HepG2 (cell line): ENCODE measurements at regions not wholly inside any gene's neighbourhood (a gene's known extent, or its start where the extent isn't known, plus 50 kb on each side); places are given as distances from the start of the nearest gene placed in this dataset.

Experiments
- CBX2 ChIP-seq, 2 experiments: fragments of 200-600 bp in 1 of 2; sonication (generic); formaldehyde crosslinking in 1 of 2; IDR thresholded peaks; 2 replicates each; pipeline versions ENCODE4 v1.7.0 to v1.8.1; 2018 to 2022; ENCODE audit warnings: low read depth in 2 of 2, low read length in 1 of 2, mild to moderate bottlenecking in 1 of 2, missing genetic modification reagents in 1 of 2
- ZBTB33 ChIP-seq: sonication (generic); formaldehyde crosslinking; IDR thresholded peaks from 2 replicates; pipeline ENCODE4 v1.4.0; 2020; ENCODE audit warnings: missing genetic modification reagents
- ZMYM2 ChIP-seq: sonication (generic); formaldehyde crosslinking; IDR thresholded peaks from 2 replicates; pipeline ENCODE4 v1.8.0; 2022; ENCODE audit warnings: mild to moderate bottlenecking, missing genetic modification reagents
- ZMYM3 ChIP-seq: sonication (generic); formaldehyde crosslinking; IDR thresholded peaks from 2 replicates; pipeline ENCODE4 v1.5.1; 2020; ENCODE audit warnings: mild to moderate bottlenecking, missing genetic modification reagents
- ZNF510 ChIP-seq: sonication (generic); formaldehyde crosslinking; IDR thresholded peaks from 2 replicates; pipeline ENCODE4 v1.4.0; 2020; ENCODE audit warnings: low read depth, mild to moderate bottlenecking, missing genetic modification reagents
- ZNF574 ChIP-seq: sonication (generic); formaldehyde crosslinking; IDR thresholded peaks from 2 replicates; pipeline ENCODE4 v1.4.0; 2020; ENCODE audit warnings: missing genetic modification reagents
- ZNF703 ChIP-seq: sonication (generic); formaldehyde crosslinking; IDR thresholded peaks from 2 replicates; pipeline ENCODE4 v1.5.1; 2020; ENCODE audit warnings: missing genetic modification reagents, mild to moderate bottlenecking, moderate library complexity, borderline replicate concordance
- TF ChIP-seq, protein P1 (sequence below): sonication (generic); formaldehyde crosslinking; IDR thresholded peaks from 2 replicates; pipeline ENCODE4 v1.5.0; 2020; ENCODE audit warnings: mild to moderate bottlenecking, missing genetic modification reagents, borderline replicate concordance
- TF ChIP-seq, protein P2 (sequence below): sonication (generic); formaldehyde crosslinking; IDR thresholded peaks from 2 replicates; pipeline ENCODE4 v1.4.0; 2020; ENCODE audit warnings: missing genetic modification reagents
- TF ChIP-seq, protein P3 (sequence below): sonication (generic); formaldehyde crosslinking; conservative IDR thresholded peaks from 2 replicates; pipeline ENCODE4 v1.4.0; 2020; ENCODE audit warnings: missing genetic modification reagents

DNA sequence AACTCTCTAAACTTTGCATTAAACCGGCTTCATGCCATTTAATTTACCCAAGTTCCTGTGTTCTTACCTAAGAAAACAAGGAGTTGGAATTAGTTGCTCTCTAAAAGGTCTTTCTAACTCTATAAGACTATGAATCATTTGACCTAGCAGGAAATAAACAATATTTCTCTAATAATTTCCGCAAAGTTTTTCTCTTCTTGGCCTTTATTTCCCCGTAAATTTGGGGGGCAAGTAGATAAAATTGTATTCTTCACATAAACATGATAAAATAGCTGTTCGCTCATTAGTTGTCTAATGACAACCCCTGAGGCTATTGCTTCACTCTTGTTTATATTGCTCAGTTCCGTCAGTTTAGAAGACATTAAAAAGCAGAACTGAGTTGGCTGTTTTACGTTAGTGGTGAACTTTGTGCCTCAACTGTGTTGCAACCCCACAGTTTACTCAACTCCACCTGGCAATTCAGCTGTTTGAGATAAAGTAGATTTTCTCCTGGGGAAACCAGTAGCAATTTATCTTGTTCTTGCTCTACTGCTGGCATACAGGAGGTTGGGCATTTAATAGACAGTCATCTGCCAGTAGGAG lies 74.7 kb downstream of the BTG1 start (continued):
- TF ChIP-seq, protein P1, sequence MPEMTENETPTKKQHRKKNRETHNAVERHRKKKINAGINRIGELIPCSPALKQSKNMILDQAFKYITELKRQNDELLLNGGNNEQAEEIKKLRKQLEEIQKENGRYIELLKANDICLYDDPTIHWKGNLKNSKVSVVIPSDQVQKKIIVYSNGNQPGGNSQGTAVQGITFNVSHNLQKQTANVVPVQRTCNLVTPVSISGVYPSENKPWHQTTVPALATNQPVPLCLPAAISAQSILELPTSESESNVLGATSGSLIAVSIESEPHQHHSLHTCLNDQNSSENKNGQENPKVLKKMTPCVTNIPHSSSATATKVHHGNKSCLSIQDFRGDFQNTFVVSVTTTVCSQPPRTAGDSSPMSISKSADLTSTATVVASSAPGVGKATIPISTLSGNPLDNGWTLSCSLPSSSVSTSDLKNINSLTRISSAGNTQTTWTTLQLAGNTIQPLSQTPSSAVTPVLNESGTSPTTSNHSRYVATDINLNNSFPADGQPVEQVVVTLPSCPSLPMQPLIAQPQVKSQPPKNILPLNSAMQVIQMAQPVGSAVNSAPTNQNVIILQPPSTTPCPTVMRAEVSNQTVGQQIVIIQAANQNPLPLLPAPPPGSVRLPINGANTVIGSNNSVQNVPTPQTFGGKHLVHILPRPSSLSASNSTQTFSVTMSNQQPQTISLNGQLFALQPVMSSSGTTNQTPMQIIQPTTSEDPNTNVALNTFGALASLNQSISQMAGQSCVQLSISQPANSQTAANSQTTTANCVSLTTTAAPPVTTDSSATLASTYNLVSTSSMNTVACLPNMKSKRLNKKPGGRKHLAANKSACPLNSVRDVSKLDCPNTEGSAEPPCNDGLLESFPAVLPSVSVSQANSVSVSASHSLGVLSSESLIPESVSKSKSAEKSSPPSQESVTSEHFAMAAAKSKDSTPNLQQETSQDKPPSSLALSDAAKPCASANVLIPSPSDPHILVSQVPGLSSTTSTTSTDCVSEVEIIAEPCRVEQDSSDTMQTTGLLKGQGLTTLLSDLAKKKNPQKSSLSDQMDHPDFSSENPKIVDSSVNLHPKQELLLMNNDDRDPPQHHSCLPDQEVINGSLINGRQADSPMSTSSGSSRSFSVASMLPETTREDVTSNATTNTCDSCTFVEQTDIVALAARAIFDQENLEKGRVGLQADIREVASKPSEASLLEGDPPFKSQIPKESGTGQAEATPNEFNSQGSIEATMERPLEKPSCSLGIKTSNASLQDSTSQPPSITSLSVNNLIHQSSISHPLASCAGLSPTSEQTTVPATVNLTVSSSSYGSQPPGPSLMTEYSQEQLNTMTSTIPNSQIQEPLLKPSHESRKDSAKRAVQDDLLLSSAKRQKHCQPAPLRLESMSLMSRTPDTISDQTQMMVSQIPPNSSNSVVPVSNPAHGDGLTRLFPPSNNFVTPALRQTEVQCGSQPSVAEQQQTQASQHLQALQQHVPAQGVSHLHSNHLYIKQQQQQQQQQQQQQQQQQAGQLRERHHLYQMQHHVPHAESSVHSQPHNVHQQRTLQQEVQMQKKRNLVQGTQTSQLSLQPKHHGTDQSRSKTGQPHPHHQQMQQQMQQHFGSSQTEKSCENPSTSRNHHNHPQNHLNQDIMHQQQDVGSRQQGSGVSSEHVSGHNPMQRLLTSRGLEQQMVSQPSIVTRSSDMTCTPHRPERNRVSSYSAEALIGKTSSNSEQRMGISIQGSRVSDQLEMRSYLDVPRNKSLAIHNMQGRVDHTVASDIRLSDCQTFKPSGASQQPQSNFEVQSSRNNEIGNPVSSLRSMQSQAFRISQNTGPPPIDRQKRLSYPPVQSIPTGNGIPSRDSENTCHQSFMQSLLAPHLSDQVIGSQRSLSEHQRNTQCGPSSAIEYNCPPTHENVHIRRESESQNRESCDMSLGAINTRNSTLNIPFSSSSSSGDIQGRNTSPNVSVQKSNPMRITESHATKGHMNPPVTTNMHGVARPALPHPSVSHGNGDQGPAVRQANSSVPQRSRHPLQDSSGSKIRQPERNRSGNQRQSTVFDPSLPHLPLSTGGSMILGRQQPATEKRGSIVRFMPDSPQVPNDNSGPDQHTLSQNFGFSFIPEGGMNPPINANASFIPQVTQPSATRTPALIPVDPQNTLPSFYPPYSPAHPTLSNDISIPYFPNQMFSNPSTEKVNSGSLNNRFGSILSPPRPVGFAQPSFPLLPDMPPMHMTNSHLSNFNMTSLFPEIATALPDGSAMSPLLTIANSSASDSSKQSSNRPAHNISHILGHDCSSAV (CRISPR knock-in tag) = no peak
- TF ChIP-seq, protein P2, sequence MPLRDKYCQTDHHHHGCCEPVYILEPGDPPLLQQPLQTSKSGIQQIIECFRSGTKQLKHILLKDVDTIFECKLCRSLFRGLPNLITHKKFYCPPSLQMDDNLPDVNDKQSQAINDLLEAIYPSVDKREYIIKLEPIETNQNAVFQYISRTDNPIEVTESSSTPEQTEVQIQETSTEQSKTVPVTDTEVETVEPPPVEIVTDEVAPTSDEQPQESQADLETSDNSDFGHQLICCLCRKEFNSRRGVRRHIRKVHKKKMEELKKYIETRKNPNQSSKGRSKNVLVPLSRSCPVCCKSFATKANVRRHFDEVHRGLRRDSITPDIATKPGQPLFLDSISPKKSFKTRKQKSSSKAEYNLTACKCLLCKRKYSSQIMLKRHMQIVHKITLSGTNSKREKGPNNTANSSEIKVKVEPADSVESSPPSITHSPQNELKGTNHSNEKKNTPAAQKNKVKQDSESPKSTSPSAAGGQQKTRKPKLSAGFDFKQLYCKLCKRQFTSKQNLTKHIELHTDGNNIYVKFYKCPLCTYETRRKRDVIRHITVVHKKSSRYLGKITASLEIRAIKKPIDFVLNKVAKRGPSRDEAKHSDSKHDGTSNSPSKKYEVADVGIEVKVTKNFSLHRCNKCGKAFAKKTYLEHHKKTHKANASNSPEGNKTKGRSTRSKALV (CRISPR knock-in tag) = no peak
- TF ChIP-seq CBX2 (IDR thresholded peaks at IDR 0.05; ENCODE audit: low read depth, low read length) = no peak
- no peak for TF ChIP-seq CBX2 (CRISPR knock-in tag; IDR thresholded peaks at IDR 0.05; ENCODE audit: low read depth)
- peak; percentile 32; the same call in 1 of the 2 replicates for TF ChIP-seq ZBTB33 (CRISPR knock-in tag)
- TF ChIP-seq ZNF574 (CRISPR knock-in tag) = peak; percentile 41; the same call in 1 of the 2 replicates
- TF ChIP-seq, protein P3, sequence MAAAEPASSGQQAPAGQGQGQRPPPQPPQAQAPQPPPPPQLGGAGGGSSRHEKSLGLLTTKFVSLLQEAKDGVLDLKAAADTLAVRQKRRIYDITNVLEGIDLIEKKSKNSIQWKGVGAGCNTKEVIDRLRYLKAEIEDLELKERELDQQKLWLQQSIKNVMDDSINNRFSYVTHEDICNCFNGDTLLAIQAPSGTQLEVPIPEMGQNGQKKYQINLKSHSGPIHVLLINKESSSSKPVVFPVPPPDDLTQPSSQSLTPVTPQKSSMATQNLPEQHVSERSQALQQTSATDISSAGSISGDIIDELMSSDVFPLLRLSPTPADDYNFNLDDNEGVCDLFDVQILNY (CRISPR knock-in tag) = no peak
- peak; percentile 59; the same call in 1 of the 2 replicates for TF ChIP-seq ZMYM3 (CRISPR knock-in tag)
- TF ChIP-seq ZNF510 (CRISPR knock-in tag) = no peak
- TF ChIP-seq ZMYM2 (CRISPR knock-in tag) = 0 out of 2 replicates have a peak, but pooled peaks have one; percentile 39
- no peak for TF ChIP-seq ZNF703 (CRISPR knock-in tag)
